H9 (cell line): ENCODE measurements at regions not wholly inside any gene's neighbourhood (a gene's known extent, or its start where the extent isn't known, plus 50 kb on each side); places are given as distances from the start of the nearest gene placed in this dataset.

Source experiments
- DNase-seq: peaks from one replicate; pipeline ENCODE4 v3.0.0-alpha.2; 2017
- H2AFZ ChIP-seq: one replicate; pipeline ENCODE4 v1.6.1; 2013; ENCODE audit warnings: mild to moderate bottlenecking, low read length, control low read depth, moderate library complexity
- H2AK5ac ChIP-seq: 2 replicates; pipeline ENCODE4 v1.6.1; 2013; ENCODE audit warnings: low read length, control low read depth, mixed read lengths; ENCODE audit not compliant: insufficient read length
- H2BK120ac ChIP-seq: one replicate; pipeline ENCODE4 v1.6.1; 2013; ENCODE audit warnings: low read depth, mild to moderate bottlenecking, low read length, control low read depth, inconsistent platforms; ENCODE audit not compliant: poor library complexity, severe bottlenecking
- H2BK12ac ChIP-seq: 2 replicates; pipeline ENCODE4 v1.6.1; 2013; ENCODE audit warnings: low read length, control low read depth, mixed read lengths, low read depth; ENCODE audit not compliant: insufficient read length
- H2BK15ac ChIP-seq: 2 replicates; pipeline ENCODE4 v1.6.1; 2013; ENCODE audit warnings: low read depth, low read length, control low read depth
- H2BK20ac ChIP-seq: one replicate; pipeline ENCODE4 v1.6.1; 2013; ENCODE audit warnings: low read depth, mild to moderate bottlenecking, low read length, control low read depth, inconsistent platforms; ENCODE audit not compliant: poor library complexity, severe bottlenecking
- H2BK5ac ChIP-seq: 2 replicates; pipeline ENCODE4 v1.6.1; 2013; ENCODE audit warnings: low read length, control low read depth, mixed read lengths; ENCODE audit not compliant: insufficient read length
- H3K14ac ChIP-seq: 2 replicates; pipeline ENCODE4 v1.6.1; 2013; ENCODE audit warnings: low read length, control low read depth; ENCODE audit not compliant: insufficient read depth
- H3K18ac ChIP-seq: 2 replicates; pipeline ENCODE4 v1.6.1; 2013; ENCODE audit warnings: low read depth, mild to moderate bottlenecking, mixed read lengths, low read length, control low read depth; ENCODE audit not compliant: insufficient read length
- H3K23ac ChIP-seq: 2 replicates; pipeline ENCODE4 v1.6.1; 2013; ENCODE audit warnings: low read length, control low read depth, mixed read lengths, low read depth; ENCODE audit not compliant: insufficient read length
- H3K23me2 ChIP-seq: 2 replicates; pipeline ENCODE4 v1.6.1; 2013; ENCODE audit warnings: low read depth, mild to moderate bottlenecking, mixed read lengths, low read length, control low read depth; ENCODE audit not compliant: insufficient read length, poor library complexity, severe bottlenecking
- H3K27ac ChIP-seq: 2 replicates; pipeline ENCODE4 v1.5.1; 2013; ENCODE audit warnings: low read length, control low read depth, mixed read lengths, low read depth; ENCODE audit not compliant: insufficient read length
- H3K27me3 ChIP-seq: 2 replicates; pipeline ENCODE4 v1.6.1; 2013; ENCODE audit warnings: low read length, control low read depth, inconsistent platforms; ENCODE audit not compliant: insufficient read depth
- H3K4ac ChIP-seq: 2 replicates; pipeline ENCODE4 v1.6.1; 2013; ENCODE audit warnings: low read depth, mild to moderate bottlenecking, control low read depth, inconsistent platforms, low read length, moderate library complexity
- H3K4me1 ChIP-seq: 2 replicates; pipeline ENCODE4 v1.6.1; 2013; ENCODE audit warnings: low read length, control low read depth, inconsistent platforms; ENCODE audit not compliant: insufficient read depth
- H3K4me2 ChIP-seq: 2 replicates; pipeline ENCODE4 v1.6.1; 2013; ENCODE audit warnings: low read length, control low read depth, mixed read lengths; ENCODE audit not compliant: insufficient read length, insufficient read depth
- H3K56ac ChIP-seq: 2 replicates; pipeline ENCODE4 v1.6.1; 2013; ENCODE audit warnings: low read depth, mild to moderate bottlenecking, mixed read lengths, low read length, control low read depth; ENCODE audit not compliant: insufficient read length
- H3K79me1 ChIP-seq: 2 replicates; pipeline ENCODE4 v1.6.1; 2013; ENCODE audit warnings: low read depth, mild to moderate bottlenecking, moderate library complexity, low read length, control low read depth, inconsistent platforms; ENCODE audit not compliant: insufficient read depth, poor library complexity, severe bottlenecking
- H3K79me2 ChIP-seq: 2 replicates; pipeline ENCODE4 v1.6.1; 2013; ENCODE audit warnings: low read length, control low read depth, inconsistent platforms; ENCODE audit not compliant: insufficient read depth
- H3K9ac ChIP-seq: 2 replicates; pipeline ENCODE4 v1.6.1; 2013; ENCODE audit warnings: low read length, control low read depth, mixed read lengths; ENCODE audit not compliant: insufficient read length; ENCODE audit errors: extremely low read depth
- H3K9me3 ChIP-seq: one replicate; pipeline ENCODE4 v1.6.1; 2013; ENCODE audit warnings: low read depth, low read length, inconsistent platforms; ENCODE audit not compliant: control insufficient read depth
- H3T11ph ChIP-seq: one replicate; pipeline ENCODE4 v1.6.1; 2013; ENCODE audit warnings: mild to moderate bottlenecking, low read length, control low read depth, inconsistent platforms
- H4K20me1 ChIP-seq: one replicate; pipeline ENCODE4 v1.6.1; 2013; ENCODE audit not compliant: control insufficient read depth, insufficient read length, insufficient read depth
- H4K5ac ChIP-seq: 2 replicates; pipeline ENCODE4 v1.6.1; 2013; ENCODE audit warnings: low read depth, mild to moderate bottlenecking, mixed read lengths, low read length, control low read depth; ENCODE audit not compliant: insufficient read length
- H4K8ac ChIP-seq: replicated peaks from 2 replicates; pipeline ENCODE4 v1.6.1; 2013; ENCODE audit warnings: low read length, control low read depth, mixed read lengths, low read depth; ENCODE audit not compliant: insufficient read length
- H4K91ac ChIP-seq: 2 replicates; pipeline ENCODE4 v1.6.1; 2013; ENCODE audit warnings: low read depth, mild to moderate bottlenecking, moderate library complexity, mixed read lengths, low read length, control low read depth; ENCODE audit not compliant: insufficient read length
- H3K27ac Mint-ChIP-seq, 3 experiments: 2 replicates in 2 of 3; 3 replicates in 1 of 3; pipeline ENCODE4 v1.8.0; 2020 to 2021; ENCODE audit warnings: mixed read lengths in 3 of 3, mild to moderate bottlenecking in 1 of 3, moderate library complexity in 1 of 3
- H3K27me3 Mint-ChIP-seq: 2 replicates; pipeline ENCODE4 v1.8.0; 2021; ENCODE audit warnings: low read depth, mild to moderate bottlenecking, moderate library complexity, mixed read lengths
- H3K36me3 Mint-ChIP-seq, 3 experiments: 2 replicates in 2 of 3; 3 replicates in 1 of 3; pipeline ENCODE4 v1.8.0; 2020 to 2021; ENCODE audit warnings: low read depth in 3 of 3, mixed read lengths in 3 of 3; ENCODE audit not compliant: insufficient read depth in 1 of 3
- H3K4me1 Mint-ChIP-seq, 2 experiments: 2 replicates each; pipeline ENCODE4 v1.8.0; 2020; ENCODE audit warnings: mixed read lengths in 2 of 2
- H3K4me3 Mint-ChIP-seq, 2 experiments: 2 replicates in 1 of 2; 3 replicates in 1 of 2; pipeline ENCODE4 v1.8.0; 2020 to 2021; ENCODE audit warnings: mild to moderate bottlenecking in 2 of 2, mixed read lengths in 2 of 2, moderate library complexity in 1 of 2
- H3K9me3 Mint-ChIP-seq, 2 experiments: 2 replicates in 1 of 2; 3 replicates in 1 of 2; pipeline ENCODE4 v1.8.0; 2020; ENCODE audit warnings: mild to moderate bottlenecking in 2 of 2, mixed read lengths in 2 of 2, moderate library complexity in 1 of 2
- CTCF ChIP-seq: fragments of 200-600 bp; sonication (generic); conservative IDR thresholded peaks from 3 replicates; pipeline ENCODE4 v1.8.0; 2021; ENCODE audit warnings: antibody characterized with exemption, mild to moderate bottlenecking
- WGBS: extraction: QIAGEN DNeasy Blood & Tissue Kit; methylation state at CpG from one replicate; pipeline ENCODE4 v1.1.7; 2013; ENCODE audit warnings: missing lambda C conversion rate, low lambda C conversion rate, mixed read lengths; ENCODE audit not compliant: insufficient read length; ENCODE audit errors: extremely low coverage; 5-methylcytosine and 5-hydroxymethylcytosine counted together

- no peak overlapping the region for H2BK120ac ChIP-seq
- no peaks in the 10 kb centered on the region for H3K4me1 ChIP-seq
- H3K27ac Mint-ChIP-seq: no peak overlapping the region
- TF ChIP-seq CTCF: no peak
- H3K56ac ChIP-seq: no peak overlapping the region
- no peaks in the 10 kb centered on the region for H3K27me3 ChIP-seq
- H3K4ac ChIP-seq: no peak overlapping the region
- H3K23me2 ChIP-seq: no peaks in the 10 kb centered on the region
- no peak overlapping the region for H3K14ac ChIP-seq
- H3K9me3 Mint-ChIP-seq: no peaks in the 10 kb centered on the region
- no peak overlapping the region for H2AK5ac ChIP-seq
- DNase-seq: no peak
- H3K23ac ChIP-seq: no peak overlapping the region
- H3K18ac ChIP-seq: no peak overlapping the region
- H4K8ac ChIP-seq: no peak overlapping the region
- H4K91ac ChIP-seq: no peak overlapping the region
- WGBS: no CpG with 5 or more reads among the region's 3 CpGs
- no peak overlapping the region for H3K4me2 ChIP-seq
- H2BK12ac ChIP-seq: no peak overlapping the region
- no peaks in the 10 kb centered on the region for H3K4me1 Mint-ChIP-seq
- H4K20me1 ChIP-seq: no peaks in the 10 kb centered on the region
- no peaks in the 10 kb centered on the region for H3K79me2 ChIP-seq
- H3T11ph ChIP-seq: no peak overlapping the region
- no peak overlapping the region for H3K9ac ChIP-seq
- H3K36me3 Mint-ChIP-seq: no peaks in the 10 kb centered on the region
- H2BK20ac ChIP-seq: no peak overlapping the region
- no peak overlapping the region for H3K27ac ChIP-seq
- H3K4me3 Mint-ChIP-seq: no peak overlapping the region
- no peaks in the 10 kb centered on the region for H3K9me3 ChIP-seq
- no peak overlapping the region for H4K5ac ChIP-seq
- no peak overlapping the region for H2AFZ ChIP-seq
- H2BK5ac ChIP-seq: no peak overlapping the region
- H2BK15ac ChIP-seq: no peak overlapping the region
- no peaks in the 10 kb centered on the region for H3K79me1 ChIP-seq
- H3K27me3 Mint-ChIP-seq: no peaks in the 10 kb centered on the region; the same call in 1 of the 2 replicates
Observed at GRCh38 chr6:148037496-148037895, 305.1 kb upstream of the SASH1 start.
